ENCODE measurements at regions not wholly inside any gene's neighbourhood (a gene's known extent, or its start where the extent isn't known, plus 50 kb on each side); places are given as distances from the start of the nearest gene placed in this dataset.

DNA sequence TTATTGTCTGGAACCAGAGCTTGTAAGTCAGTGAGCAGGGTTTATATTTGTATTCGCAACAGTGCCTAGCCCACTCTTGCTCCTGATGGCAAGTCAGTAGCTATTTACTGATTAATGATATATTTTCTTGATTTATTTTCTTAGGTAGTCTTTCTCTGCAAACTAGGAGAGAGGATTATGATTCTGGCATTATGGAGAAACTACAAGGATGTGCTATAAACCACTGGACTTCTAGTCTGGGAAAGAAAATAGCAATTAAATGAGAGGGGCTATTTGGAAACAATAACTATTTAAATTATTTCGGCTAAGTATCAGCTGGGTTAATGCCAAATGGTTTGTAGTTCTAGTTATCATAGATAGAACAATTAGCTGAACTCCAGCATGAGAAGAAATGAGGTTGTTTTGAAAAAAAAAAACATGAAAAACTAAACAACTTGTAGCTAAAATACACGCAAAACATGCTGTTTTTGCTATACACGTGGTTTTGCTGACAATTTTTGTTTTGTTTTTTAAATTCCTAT is 304.9 kb upstream of the TCF21 start:
- no peak for TF ChIP-seq POLR2A (IDR thresholded peaks at IDR 0.05)
- intact Hi-C loops (cut with DNase I) = no loop called here
- no peak overlapping the region for H3K27ac ChIP-seq
- no peak for DNase-seq (ENCODE audit: low spot score)
- no peak overlapping the region for H3K4me3 ChIP-seq
- 83% methylated on average over 4 of the region's 4 CpGs for WGBS
- no peaks in the 10 kb centered on the region for H3K27me3 ChIP-seq (replicated peaks; ENCODE audit: insufficient read depth)
- H3K4me1 ChIP-seq (replicated peaks) = no peaks in the 10 kb centered on the region
- no peaks in the 10 kb centered on the region for H3K9me3 ChIP-seq
- no peaks in the 10 kb centered on the region for H3K36me3 ChIP-seq

DNA sequence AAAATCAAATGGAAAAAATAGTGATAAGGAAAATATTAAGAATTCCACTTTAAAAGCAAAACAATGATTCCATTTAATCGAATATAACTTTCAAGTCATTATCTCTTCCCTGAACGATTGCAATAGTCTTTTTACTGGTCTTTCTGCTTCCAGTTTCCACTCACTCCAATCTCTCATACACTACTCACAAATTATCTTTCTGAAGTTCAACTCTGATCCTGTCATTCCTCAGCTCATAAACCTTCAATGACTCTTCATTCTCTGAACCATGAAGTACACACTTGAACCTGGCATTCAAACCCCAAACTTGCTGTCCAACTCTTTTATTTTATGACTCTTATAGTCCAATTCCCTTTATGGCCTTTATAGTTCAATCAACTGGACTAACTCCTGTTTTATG is 304.1 kb upstream of the TCF21 start:
- TF ChIP-seq POLR2AphosphoS5 (IDR thresholded peaks at IDR 0.05) = no peak
- TF ChIP-seq, protein P1, sequence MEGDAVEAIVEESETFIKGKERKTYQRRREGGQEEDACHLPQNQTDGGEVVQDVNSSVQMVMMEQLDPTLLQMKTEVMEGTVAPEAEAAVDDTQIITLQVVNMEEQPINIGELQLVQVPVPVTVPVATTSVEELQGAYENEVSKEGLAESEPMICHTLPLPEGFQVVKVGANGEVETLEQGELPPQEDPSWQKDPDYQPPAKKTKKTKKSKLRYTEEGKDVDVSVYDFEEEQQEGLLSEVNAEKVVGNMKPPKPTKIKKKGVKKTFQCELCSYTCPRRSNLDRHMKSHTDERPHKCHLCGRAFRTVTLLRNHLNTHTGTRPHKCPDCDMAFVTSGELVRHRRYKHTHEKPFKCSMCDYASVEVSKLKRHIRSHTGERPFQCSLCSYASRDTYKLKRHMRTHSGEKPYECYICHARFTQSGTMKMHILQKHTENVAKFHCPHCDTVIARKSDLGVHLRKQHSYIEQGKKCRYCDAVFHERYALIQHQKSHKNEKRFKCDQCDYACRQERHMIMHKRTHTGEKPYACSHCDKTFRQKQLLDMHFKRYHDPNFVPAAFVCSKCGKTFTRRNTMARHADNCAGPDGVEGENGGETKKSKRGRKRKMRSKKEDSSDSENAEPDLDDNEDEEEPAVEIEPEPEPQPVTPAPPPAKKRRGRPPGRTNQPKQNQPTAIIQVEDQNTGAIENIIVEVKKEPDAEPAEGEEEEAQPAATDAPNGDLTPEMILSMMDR (IDR thresholded peaks at IDR 0.05) = no peak
- no peak for TF ChIP-seq POLR2A (IDR thresholded peaks at IDR 0.05)
- WGBS = 39% methylated on average over 2 of the region's 2 CpGs
- no peaks in the 10 kb centered on the region for H3K9me3 ChIP-seq
- no peak overlapping the region for H3K4me3 ChIP-seq
- H3K27me3 ChIP-seq (replicated peaks; ENCODE audit: insufficient read depth) = no peaks in the 10 kb centered on the region
- H3K27ac ChIP-seq = no peak overlapping the region
- DNase-seq (ENCODE audit: low spot score) = no peak
- intact Hi-C loops (cut with DNase I) = no loop called here
- H3K36me3 ChIP-seq = no peaks in the 10 kb centered on the region
- H3K4me1 ChIP-seq (replicated peaks) = no peaks in the 10 kb centered on the region

DNA sequence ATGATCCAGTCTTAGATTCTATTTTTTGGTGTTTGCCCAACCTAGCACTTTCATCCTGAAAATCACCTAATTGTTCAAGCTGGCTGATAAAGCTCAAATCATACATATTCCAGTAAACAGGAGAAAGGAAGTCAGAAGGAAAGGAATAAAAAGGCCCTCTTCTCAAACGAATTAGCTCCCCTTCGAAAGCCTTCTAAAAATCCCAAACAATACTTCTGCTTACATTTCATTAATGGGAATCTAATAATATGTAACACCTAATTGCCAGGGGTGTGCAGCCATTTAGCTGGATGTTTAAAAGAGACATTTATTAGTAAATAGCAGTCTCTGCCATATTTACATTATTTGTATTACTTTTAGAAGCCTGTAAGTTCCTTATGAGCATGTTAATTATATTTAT is 302.9 kb upstream of the TCF21 start:
- Histone ChIP-seq H3K36me3 (no peaks in the 10 kb centered on the region), H3K4me1 (replicated peaks) (no peaks in the 10 kb centered on the region), H3K4me3 (no peak overlapping the region), H3K27me3 (replicated peaks; ENCODE audit: insufficient read depth) (no peaks in the 10 kb centered on the region), H3K9me3 (no peaks in the 10 kb centered on the region), H3K27ac (no peak overlapping the region)
- DNase-seq (ENCODE audit: low spot score) = no peak
- WGBS = 88% methylated on average over 2 of the region's 2 CpGs
- TF ChIP-seq POLR2A (IDR thresholded peaks at IDR 0.05) (no peak), POLR2AphosphoS5 (IDR thresholded peaks at IDR 0.05) (no peak)
- TF ChIP-seq, protein P1 (IDR thresholded peaks at IDR 0.05) = no peak
- intact Hi-C loops (cut with DNase I) = no loop called here

DNA sequence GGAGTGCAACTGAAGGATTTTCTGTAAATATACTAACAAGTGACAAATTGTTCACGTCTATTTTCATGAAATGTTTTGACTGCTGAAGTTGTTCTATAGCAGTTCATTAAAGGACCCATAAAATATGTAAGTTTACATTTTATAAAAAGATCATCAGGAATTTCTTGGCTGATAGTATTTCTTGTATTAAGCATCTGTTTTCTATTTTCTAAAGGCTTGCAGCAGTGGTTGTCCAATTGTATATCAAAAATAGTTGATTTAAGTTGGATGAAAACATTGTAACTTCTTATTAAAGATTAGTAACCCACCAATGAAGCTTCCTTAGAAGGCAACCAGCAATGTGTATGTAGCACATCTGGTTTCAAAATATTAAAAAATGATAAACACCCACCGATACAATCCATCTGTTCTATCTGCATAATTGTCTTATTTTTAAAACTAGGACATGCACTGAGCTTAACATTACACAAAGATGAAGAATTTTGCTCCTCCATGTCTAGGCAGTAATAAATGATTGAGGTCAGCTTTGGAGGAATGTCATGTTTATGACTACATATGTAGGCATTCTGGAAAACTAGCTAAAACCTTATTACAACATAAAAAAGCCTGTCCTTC is 301.3 kb upstream of the TCF21 start:
- no peaks in the 10 kb centered on the region for H3K36me3 ChIP-seq
- no peak overlapping the region for H3K4me3 ChIP-seq
- 69% methylated on average over 2 of the region's 2 CpGs for WGBS
- DNase-seq (ENCODE audit: low spot score) = no peak
- H3K9me3 ChIP-seq = no peaks in the 10 kb centered on the region
- TF ChIP-seq POLR2AphosphoS5 (IDR thresholded peaks at IDR 0.05) (no peak), POLR2A (IDR thresholded peaks at IDR 0.05) (no peak)
- TF ChIP-seq, protein P1 (IDR thresholded peaks at IDR 0.05) = no peak
- H3K27ac ChIP-seq = no peak overlapping the region
- no peaks in the 10 kb centered on the region for H3K4me1 ChIP-seq (replicated peaks)
- H3K27me3 ChIP-seq (replicated peaks; ENCODE audit: insufficient read depth) = no peaks in the 10 kb centered on the region
- intact Hi-C loops (cut with DNase I) = no loop called here

DNA sequence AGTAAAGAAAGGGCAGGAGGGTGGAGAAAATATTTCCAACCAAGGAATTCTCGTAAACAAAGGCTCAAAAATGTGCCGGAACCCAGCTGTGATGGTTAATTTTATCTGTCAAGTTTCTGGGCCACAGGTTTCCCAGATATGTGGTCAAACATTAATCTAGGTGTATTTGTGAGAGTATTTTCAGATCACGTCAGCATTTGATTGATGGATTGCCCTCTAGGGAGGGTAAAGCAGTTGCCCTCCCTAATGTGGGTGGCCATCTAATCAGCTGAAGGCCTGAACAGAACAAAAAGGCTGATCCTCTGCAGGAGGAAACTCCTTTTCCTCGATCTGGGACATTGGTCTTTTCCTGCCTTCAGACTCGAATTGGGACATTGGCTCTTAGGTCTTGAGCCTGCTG is 298.7 kb upstream of the TCF21 start:
- no peak for TF ChIP-seq POLR2A (IDR thresholded peaks at IDR 0.05)
- TF ChIP-seq, protein P1 (IDR thresholded peaks at IDR 0.05) = no peak
- no peak for TF ChIP-seq POLR2AphosphoS5 (IDR thresholded peaks at IDR 0.05)
- no peaks in the 10 kb centered on the region for H3K9me3 ChIP-seq
- H3K27ac ChIP-seq = no peak overlapping the region
- intact Hi-C loops (cut with DNase I) = no loop called here
- no peaks in the 10 kb centered on the region for H3K36me3 ChIP-seq
- no peak for DNase-seq (ENCODE audit: low spot score)
- H3K4me1 ChIP-seq (replicated peaks) = no peaks in the 10 kb centered on the region
- WGBS = 81% methylated on average over 5 of the region's 5 CpGs
- H3K4me3 ChIP-seq = no peak overlapping the region
- no peaks in the 10 kb centered on the region for H3K27me3 ChIP-seq (replicated peaks; ENCODE audit: insufficient read depth)
